GM18499 (cell line): ENCODE measurements at regions not wholly inside any gene's neighbourhood (a gene's known extent, or its start where the extent isn't known, plus 50 kb on each side); places are given as distances from the start of the nearest gene placed in this dataset.

ENCODE experiments used
- ATAC-seq: cut with Tn5 transposase; IDR thresholded peaks from one replicate; pipeline ENCODE4 v1.9.1; 2021; ENCODE audit warnings: moderate number of reproducible peaks; ENCODE audit not compliant: insufficient read depth, unreplicated experiment

- ATAC-seq, result no peak
Observed at GRCh38 chr9:14366076-14366475, 52.1 kb upstream of the NFIB start.

- ATAC-seq, result no peak
Observed at GRCh38 chr9:14365670-14366069, 51.7 kb upstream of the NFIB start.
